HG03045 (cell line): ENCODE measurements at regions not wholly inside any gene's neighbourhood (a gene's known extent, or its start where the extent isn't known, plus 50 kb on each side); places are given as distances from the start of the nearest gene placed in this dataset.
"Not testable (repeated sequence)": the region's sequence is repeated elsewhere in the genome, so short reads cannot be mapped to it uniquely, and the experiment has no call there.

ENCODE experiments used
- ATAC-seq: cut with Tn5 transposase; IDR thresholded peaks from one replicate; pipeline ENCODE4 v1.9.1; 2021; ENCODE audit warnings: mild to moderate bottlenecking, moderate library complexity; ENCODE audit not compliant: unreplicated experiment

DNA sequence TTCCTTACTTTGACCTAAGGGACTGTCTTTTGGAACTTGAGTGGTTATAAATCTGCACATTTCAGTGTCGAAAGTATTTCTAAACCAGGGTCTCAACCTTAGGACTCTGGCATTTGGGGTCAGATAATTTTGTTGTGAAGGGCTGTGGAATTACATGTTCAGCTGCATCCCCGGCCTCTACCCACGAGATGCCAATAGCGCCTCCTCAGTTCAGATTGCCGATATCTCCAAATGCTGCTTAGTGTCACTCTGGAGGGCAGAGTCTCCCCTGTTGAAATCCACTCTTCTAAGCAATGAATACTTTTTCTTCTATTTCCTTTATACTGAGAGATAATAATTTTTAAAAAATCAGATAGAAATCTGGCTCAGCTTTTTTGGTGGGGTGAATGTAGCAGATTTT is 379.4 kb upstream of the RGS6 start:
- no peak for ATAC-seq

GRCh38 chr14:71553779-71554178 is 378.4 kb upstream of the RGS6 start:
- no peak for ATAC-seq

DNA sequence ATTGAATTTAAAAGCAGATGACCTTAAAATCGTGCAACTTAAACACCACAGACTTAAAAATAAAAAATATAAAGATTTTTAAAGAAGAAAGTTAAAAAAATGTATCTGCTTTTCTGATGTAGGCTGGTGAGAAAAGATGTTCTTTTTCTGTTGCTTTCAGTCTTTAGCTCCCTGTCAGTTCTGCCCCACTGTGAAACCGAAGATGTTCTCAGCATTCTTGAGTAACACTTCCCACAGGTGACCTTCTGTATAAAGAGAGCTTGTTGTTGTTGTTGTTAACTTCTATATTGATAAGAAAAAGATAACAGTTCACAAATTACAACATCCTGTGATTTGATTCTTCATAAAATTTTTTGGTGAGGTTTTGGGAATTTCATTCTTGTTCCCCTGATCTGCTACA is 377.9 kb upstream of the RGS6 start:
- no peak for ATAC-seq

- ATAC-seq: peak; percentile 24
Observed at GRCh38 chr14:71554959-71555612, 377.1 kb upstream of the RGS6 start.

GRCh38 chr14:71555654-71556559 is 376.3 kb upstream of the RGS6 start:
- peak; percentile 89 for ATAC-seq

GRCh38 chr14:71556730-71557129 is 375.5 kb upstream of the RGS6 start:
- ATAC-seq: no peak

DNA sequence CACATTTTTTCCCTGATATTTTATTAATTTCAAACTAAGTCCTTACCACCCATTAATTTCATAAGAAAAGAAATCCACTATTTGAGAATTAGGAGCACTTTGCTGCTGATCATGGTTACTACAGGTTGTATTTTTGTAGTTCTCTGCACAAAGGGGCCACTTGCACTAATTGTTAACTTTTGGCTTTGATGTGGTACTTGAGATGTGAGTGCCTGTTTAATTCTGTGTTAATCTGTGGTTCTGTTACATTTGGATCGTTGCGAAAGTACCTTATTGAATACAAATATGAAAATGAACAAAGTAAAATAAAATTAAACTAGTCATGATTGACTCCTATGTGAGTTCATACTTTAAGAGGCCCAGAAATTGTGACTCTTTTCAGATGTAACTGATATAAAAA is 374.9 kb upstream of the RGS6 start:
- ATAC-seq: no peak

DNA sequence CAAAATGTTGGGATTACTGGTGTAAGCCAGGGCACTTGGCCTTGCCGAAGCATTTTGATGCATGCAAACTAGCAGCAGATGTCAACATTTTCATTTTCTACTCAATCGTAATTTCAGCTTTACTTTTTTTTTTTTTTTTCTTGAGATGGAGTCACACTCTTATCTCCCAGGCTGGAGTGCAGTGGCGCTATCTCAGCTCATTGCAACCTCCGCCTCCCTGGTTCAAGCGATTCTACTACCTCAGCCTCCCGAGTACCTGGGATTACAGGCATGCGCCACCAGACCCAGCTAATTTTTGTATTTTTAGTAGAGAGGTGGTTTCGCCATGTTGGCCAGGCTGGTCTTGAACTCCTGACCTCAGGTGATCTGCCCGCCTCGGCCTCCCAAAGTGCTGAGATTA is 373.3 kb upstream of the RGS6 start:
- not testable (repeated sequence) for ATAC-seq

DNA sequence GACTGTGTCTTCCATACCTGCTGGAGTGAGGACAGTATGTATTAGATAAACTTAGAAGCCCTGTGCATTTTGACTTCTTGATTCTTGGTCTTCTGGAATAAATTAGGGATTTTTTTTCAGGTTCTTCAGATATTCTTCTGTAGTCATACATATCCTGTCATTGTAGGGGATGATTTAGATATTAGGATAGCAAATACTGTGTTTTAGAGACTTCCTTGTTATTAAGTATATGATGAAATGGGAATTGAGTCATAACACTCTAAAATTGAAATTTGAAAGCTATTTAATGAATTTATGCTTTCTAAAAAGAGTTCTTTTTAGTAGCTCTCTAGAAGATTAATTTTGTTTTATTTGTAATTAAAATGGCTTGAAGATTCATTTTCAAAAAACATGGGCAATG is 371.5 kb upstream of the RGS6 start:
- ATAC-seq: no peak

GRCh38 chr14:71563492-71564153 is 368.6 kb upstream of the RGS6 start:
- no peak for ATAC-seq

GRCh38 chr14:71566276-71566675 is 366.0 kb upstream of the RGS6 start:
- ATAC-seq: no peak

GRCh38 chr14:71567499-71568133 is 364.6 kb upstream of the RGS6 start:
- ATAC-seq: not testable (repeated sequence)

DNA sequence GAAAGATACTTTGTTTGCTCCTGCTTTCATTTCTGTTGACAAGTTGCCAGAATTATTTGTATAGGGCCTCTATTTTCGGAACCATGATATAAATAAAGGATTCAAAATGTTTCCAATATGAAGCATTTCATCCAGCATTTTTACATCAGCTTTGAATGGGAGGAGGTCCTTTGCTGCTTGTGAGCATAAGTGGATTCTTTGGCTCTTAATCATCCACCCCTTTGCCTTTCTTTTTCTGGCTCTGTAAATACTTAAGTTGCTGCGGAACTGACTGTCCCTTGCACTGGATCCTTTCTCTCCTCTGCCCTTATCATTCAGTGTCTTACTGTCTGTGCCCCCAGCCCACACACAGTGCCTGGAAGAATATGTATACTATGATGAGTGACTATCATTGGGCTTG is 357.3 kb upstream of the RGS6 start:
- no peak for ATAC-seq

GRCh38 chr14:71576472-71576871 is 355.8 kb upstream of the RGS6 start:
- ATAC-seq: no peak

GRCh38 chr14:71579331-71579730 is 352.9 kb upstream of the RGS6 start:
- ATAC-seq: no peak

- no peak for ATAC-seq
Observed at GRCh38 chr14:71582705-71583104, 349.5 kb upstream of the RGS6 start.

- ATAC-seq: no peak
Observed at GRCh38 chr14:71583194-71583593, 349.0 kb upstream of the RGS6 start.

- ATAC-seq: no peak
Observed at GRCh38 chr14:71583705-71584104, 348.5 kb upstream of the RGS6 start.

DNA sequence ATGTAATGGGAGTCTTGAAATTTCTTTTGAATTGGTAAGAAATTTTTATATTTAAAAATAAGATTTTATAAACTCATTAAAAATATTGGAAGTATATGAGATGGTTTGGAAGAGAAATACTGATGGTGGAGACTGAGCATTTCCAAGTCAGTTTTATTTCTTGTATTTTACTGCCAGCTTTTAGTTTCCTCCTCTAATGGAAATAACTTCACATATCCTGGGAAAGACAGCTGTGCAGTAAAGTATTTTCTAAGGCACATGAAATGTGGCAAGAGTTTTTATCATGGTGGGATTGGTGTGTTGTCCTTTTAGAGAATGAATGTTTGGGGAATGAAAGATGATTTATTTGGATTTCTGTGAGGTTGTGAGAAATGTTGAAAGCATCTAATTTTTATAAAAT is 346.9 kb upstream of the RGS6 start:
- ATAC-seq: no peak

GRCh38 chr14:71586131-71586897 is 345.9 kb upstream of the RGS6 start:
- ATAC-seq: no peak

GRCh38 chr14:71588028-71588427 is 344.2 kb upstream of the RGS6 start:
- no peak for ATAC-seq
